HCT116 (cell line): ENCODE measurements at regions not wholly inside any gene's neighbourhood (a gene's known extent, or its start where the extent isn't known, plus 50 kb on each side); places are given as distances from the start of the nearest gene placed in this dataset.

Source experiments
- ATAC-seq: fragments of 200-7000 bp; cut with Tn5 transposase; 2 replicates; pipeline ENCODE4 v1.9.1; 2020; ENCODE audit warnings: mild to moderate bottlenecking, moderate library complexity
- BruUV-seq: library from RNA; stranded (reverse); fragments of 400-500 nt; replicated peaks from 2 replicates; lab custom pipeline; 2021; lab: Mats Ljungman, UMichigan
- CTCF ChIA-PET: fragments of 300-600 bp; sonication (Branson Sonifier 250); formaldehyde crosslinking; loops from one replicate; lab custom pipeline; 2021; ENCODE audit warnings: antibody characterized with exemption; lab: Charles Lee
- POLR2A ChIA-PET: fragments of 300-600, 350-600 bp; sonication (Branson Sonifier 250); formaldehyde crosslinking; loops from one replicate; lab custom pipeline; 2021; ENCODE audit warnings: antibody characterized with exemption; lab: Charles Lee
- RAD21 ChIA-PET, 2 experiments: fragments of 300-600 bp; sonication (Branson Sonifier 250); formaldehyde crosslinking; loops; one replicate each; lab custom pipeline; 2023; ENCODE audit warnings: low total read pairs in 2 of 2; ENCODE audit not compliant: uncharacterized antibody in 2 of 2, unreplicated experiment in 2 of 2, low non-redundant PET in 1 of 2; lab: Charles Lee
- DNase-seq: peaks from one replicate; pipeline ENCODE4 v3.0.0-alpha.2; 2010; ENCODE audit warnings: low read depth, low spot score
- H2AFZ ChIP-seq: fragments of 200-600 bp; shearing (Covaris generic), sonication (generic); 2 replicates; pipeline ENCODE4 v1.6.1; 2017; ENCODE audit warnings: low read depth, mixed run types, mixed read lengths, antibody characterized with exemption, low read length; ENCODE audit not compliant: poor library complexity, severe bottlenecking
- H3K27ac ChIP-seq: 2 replicates; pipeline ENCODE4 v1.5.1; 2012; ENCODE audit warnings: low read depth, low read length
- H3K27me3 ChIP-seq: fragments of 200-600 bp; sonication (generic); 2 replicates; pipeline ENCODE4 v1.6.1; 2016; ENCODE audit warnings: mixed run types, low read length, mixed read lengths; ENCODE audit not compliant: insufficient read depth
- H3K36me3 ChIP-seq, 2 experiments: fragments of 200-500 bp in 1 of 2; fragments of 200-600 bp in 1 of 2; sonication (Bioruptor generic) in 1 of 2; sonication (generic) in 1 of 2; 2 replicates each; pipeline versions ENCODE4 v1.5.1 to v1.6.1; 2014 to 2016; ENCODE audit warnings: low read length in 2 of 2, inconsistent platforms in 1 of 2, mixed read lengths in 1 of 2, mixed run types in 1 of 2; ENCODE audit not compliant: insufficient read depth in 2 of 2, control insufficient read depth in 1 of 2
- H3K4me1 ChIP-seq, 2 experiments: fragments of 200-600 bp in 1 of 2; sonication (generic) in 1 of 2; 2 replicates each; pipeline versions ENCODE4 v1.5.1 to v1.6.1; 2012 to 2017; ENCODE audit warnings: low read length in 2 of 2, inconsistent platforms in 1 of 2, mild to moderate bottlenecking in 1 of 2, mixed read lengths in 1 of 2, mixed run types in 1 of 2, moderate library complexity in 1 of 2; ENCODE audit not compliant: insufficient read depth in 2 of 2, control insufficient read depth in 1 of 2
- H3K4me2 ChIP-seq: fragments of 200-600 bp; sonication (generic); 2 replicates; pipeline ENCODE4 v1.6.1; 2017; ENCODE audit warnings: mixed run types, low read length, mixed read lengths
- H3K4me3 ChIP-seq, 2 experiments: fragments of 200-600 bp in 1 of 2; sonication (generic) in 1 of 2; replicated peaks in 1 of 2; 2 replicates each; pipeline ENCODE4 v1.5.1; 2011 to 2016; ENCODE audit warnings: low read length in 2 of 2, control low read depth in 1 of 2, low read depth in 1 of 2, mild to moderate bottlenecking in 1 of 2, mixed read lengths in 1 of 2, mixed run types in 1 of 2
- H3K79me2 ChIP-seq: fragments of 200-600 bp; sonication (generic); 2 replicates; pipeline ENCODE4 v1.6.1; 2017; ENCODE audit warnings: mild to moderate bottlenecking, mixed run types, low read length, moderate library complexity, mixed read lengths; ENCODE audit not compliant: insufficient read depth
- H3K9ac ChIP-seq: fragments of 200-600 bp; sonication (generic); 2 replicates; pipeline ENCODE4 v1.6.1; 2016; ENCODE audit warnings: low read length, mixed read lengths
- H3K9me2 ChIP-seq: fragments of 200-600 bp; sonication (generic), shearing (Covaris generic); 2 replicates; pipeline ENCODE4 v1.6.1; 2017; ENCODE audit warnings: mixed run types, mild to moderate bottlenecking, moderate library complexity; ENCODE audit not compliant: insufficient read depth
- H3K9me3 ChIP-seq, 2 experiments: fragments of 200-500 bp in 1 of 2; fragments of 200-600 bp in 1 of 2; sonication (Bioruptor generic) in 1 of 2; sonication (generic) in 1 of 2; 2 replicates each; pipeline ENCODE4 v1.6.1; 2014 to 2017; ENCODE audit warnings: low read length in 2 of 2, mixed read lengths in 2 of 2, inconsistent platforms in 1 of 2, low read depth in 1 of 2, mild to moderate bottlenecking in 1 of 2, mixed run types in 1 of 2, moderate library complexity in 1 of 2; ENCODE audit not compliant: control insufficient read depth in 1 of 2, insufficient read depth in 1 of 2
- H4K20me1 ChIP-seq: fragments of 200-600 bp; sonication (generic), shearing (Covaris generic); 2 replicates; pipeline ENCODE4 v1.6.1; 2017; ENCODE audit warnings: mixed run types, mild to moderate bottlenecking, moderate library complexity; ENCODE audit not compliant: insufficient read depth
- CEBPB ChIP-seq: IDR thresholded peaks from 2 replicates; pipeline ENCODE4 v1.6.1; 2012; ENCODE audit warnings: low read depth
- CTCF ChIP-seq, 3 experiments: fragments of 200-600 bp in 1 of 3; sonication (generic) in 1 of 3; IDR thresholded peaks in 2 of 3; conservative IDR thresholded peaks in 1 of 3; 2 replicates each; pipeline ENCODE4 v1.5.1; 2012 to 2017; ENCODE audit warnings: low read depth in 2 of 3, low read length in 2 of 3, antibody characterized with exemption in 1 of 3, borderline replicate concordance in 1 of 3, control low read depth in 1 of 3, mild to moderate bottlenecking in 1 of 3, mixed read lengths in 1 of 3, mixed run types in 1 of 3, moderate library complexity in 1 of 3; ENCODE audit not compliant: insufficient read depth in 1 of 3
- EGR1 ChIP-seq: IDR thresholded peaks from 2 replicates; pipeline ENCODE4 v1.6.1; 2012; ENCODE audit warnings: low read depth
- ELF1 ChIP-seq: IDR thresholded peaks from 2 replicates; pipeline ENCODE4 v1.6.1; 2012; ENCODE audit warnings: low read depth, borderline replicate concordance
- EZH2 ChIP-seq: fragments of 200-600 bp; sonication (generic); IDR thresholded peaks from 2 replicates; pipeline ENCODE4 v1.6.1; 2017; ENCODE audit warnings: antibody characterized with exemption, mixed run types
- EZH2phosphoT487 ChIP-seq: fragments of 200-600 bp; IDR thresholded peaks from 2 replicates; pipeline ENCODE4 v1.6.1; 2018; ENCODE audit warnings: antibody characterized with exemption, borderline replicate concordance
- JUND ChIP-seq: IDR thresholded peaks from 2 replicates; pipeline ENCODE4 v1.6.1; 2012
- POLR2A ChIP-seq: IDR thresholded peaks from 2 replicates; pipeline ENCODE4 v1.7.0; 2011; ENCODE audit warnings: borderline replicate concordance; ENCODE audit not compliant: insufficient read depth, insufficient read length; ENCODE audit errors: extremely low read depth
- RAD21 ChIP-seq: IDR thresholded peaks from 2 replicates; pipeline ENCODE4 v1.6.1; 2012; ENCODE audit warnings: low read depth, mild to moderate bottlenecking
- REST ChIP-seq: IDR thresholded peaks from 2 replicates; pipeline ENCODE4 v1.6.1; 2012; ENCODE audit warnings: low read depth
- SIN3A ChIP-seq: IDR thresholded peaks from 2 replicates; pipeline ENCODE4 v1.6.1; 2012; ENCODE audit warnings: low read depth
- SP1 ChIP-seq: IDR thresholded peaks from 2 replicates; pipeline ENCODE4 v1.6.1; 2012; ENCODE audit warnings: low read depth
- SRF ChIP-seq: IDR thresholded peaks from 2 replicates; pipeline ENCODE4 v1.6.1; 2012; ENCODE audit warnings: low read depth
- TCF7L2 ChIP-seq: IDR thresholded peaks from 2 replicates; pipeline ENCODE4 v1.7.0; 2011; ENCODE audit warnings: borderline replicate concordance, inconsistent platforms; ENCODE audit not compliant: insufficient read depth, insufficient read length; ENCODE audit errors: extremely low read depth
- YY1 ChIP-seq: IDR thresholded peaks from 2 replicates; pipeline ENCODE4 v1.6.1; 2011; ENCODE audit warnings: low read length, low read depth, moderate library complexity, mild to moderate bottlenecking; ENCODE audit not compliant: insufficient replicate concordance; ENCODE audit errors: extremely low read depth
- intact Hi-C: fragments of 100-400 bp; cut with micrococcal nuclease; formaldehyde crosslinking; loops from 2 replicates; pipeline ENCODE4 v1.10.0; 2022
- TF ChIP-seq, protein P1 (sequence below): IDR thresholded peaks from 2 replicates; pipeline ENCODE4 v1.6.1; 2011; ENCODE audit warnings: mild to moderate bottlenecking, low read length, moderate library complexity; ENCODE audit not compliant: insufficient replicate concordance; ENCODE audit errors: extremely low read depth
- TF ChIP-seq, protein P2 (sequence below): IDR thresholded peaks from 2 replicates; pipeline ENCODE4 v1.6.1; 2012

DNA sequence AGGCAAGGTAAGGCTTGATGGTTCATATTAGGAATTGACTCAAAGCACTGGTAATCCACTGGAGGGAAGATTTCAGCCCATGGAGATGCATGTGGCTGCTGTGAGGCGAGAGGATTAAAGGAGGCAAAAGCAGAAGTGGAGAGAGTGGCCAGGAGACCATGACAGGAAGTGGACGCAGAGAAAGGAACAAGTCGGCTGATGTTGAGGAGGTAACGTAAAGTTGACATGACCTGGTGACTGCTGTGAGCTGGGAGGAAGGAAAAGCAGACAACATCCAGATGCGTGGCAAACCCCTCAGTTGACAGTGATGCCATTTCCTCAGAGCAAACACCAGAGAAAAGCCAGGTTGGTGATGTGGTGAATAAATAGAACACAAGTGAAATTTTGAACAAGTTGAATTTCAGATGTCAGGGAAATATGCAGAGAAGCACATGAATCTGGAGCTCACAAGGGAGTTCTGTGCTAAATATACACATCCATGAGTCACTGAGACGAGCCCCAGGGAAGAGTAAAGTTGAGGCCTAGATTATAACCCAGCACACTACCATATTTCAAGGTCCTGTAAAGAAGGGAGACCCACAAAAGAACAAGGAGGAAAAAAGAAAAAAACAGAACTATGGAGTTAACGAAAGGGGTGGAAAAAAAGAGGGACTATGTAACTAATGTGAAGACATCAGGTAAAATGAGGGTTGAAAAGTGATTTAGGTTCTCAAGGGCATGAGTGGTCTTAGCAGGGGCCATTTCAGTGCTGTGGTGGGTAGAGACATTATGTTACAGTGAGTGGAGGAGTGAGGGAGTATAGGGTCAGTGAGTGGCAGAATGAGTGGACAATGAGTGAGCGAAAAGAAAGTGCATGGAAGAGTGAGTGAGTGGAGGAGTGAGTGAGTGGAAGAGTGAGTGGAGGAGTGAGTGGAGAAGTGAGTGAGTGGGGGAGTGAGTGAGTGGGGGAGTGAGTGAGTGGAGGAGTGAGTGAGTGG, 61.6 kb upstream of the GZMB start:
- Histone ChIP-seq H2AFZ (no peak overlapping the region), H3K4me1 (no peaks in the 10 kb centered on the region), H3K4me2 (no peak overlapping the region), H3K4me3 (no peak overlapping the region), H4K20me1 (no peaks in the 10 kb centered on the region), H3K27me3 (no peaks in the 10 kb centered on the region), H3K9me3 (peaks cover 0 to 9% of the 10 kb centered on the region in 2 experiments; a peak in 1 of 4 replicates), H3K27ac (no peak overlapping the region), H3K9me2 (no peaks in the 10 kb centered on the region), H3K79me2 (no peaks in the 10 kb centered on the region), H3K9ac (no peak overlapping the region), H3K36me3 (no peaks in the 10 kb centered on the region)
- TF ChIP-seq EGR1 (no peak), ELF1 (no peak), SIN3A (no peak), POLR2A (no peak), RAD21 (no peak), EZH2 (no peak), REST (no peak), SP1 (no peak), TCF7L2 (no peak), YY1 (no peak), SRF (no peak), CTCF (IDR thresholded peaks at IDR 0.05 in 2 of 3, conservative IDR thresholded peaks at IDR 0.05 in 1 of 3; ENCODE audit: borderline replicate concordance in 1 of 3, insufficient read depth in 1 of 3, low read depth in 2 of 3, low read length in 2 of 3) (no peak), CEBPB (no peak), JUND (no peak), EZH2phosphoT487 (no peak)
- TF ChIP-seq, protein P1, sequence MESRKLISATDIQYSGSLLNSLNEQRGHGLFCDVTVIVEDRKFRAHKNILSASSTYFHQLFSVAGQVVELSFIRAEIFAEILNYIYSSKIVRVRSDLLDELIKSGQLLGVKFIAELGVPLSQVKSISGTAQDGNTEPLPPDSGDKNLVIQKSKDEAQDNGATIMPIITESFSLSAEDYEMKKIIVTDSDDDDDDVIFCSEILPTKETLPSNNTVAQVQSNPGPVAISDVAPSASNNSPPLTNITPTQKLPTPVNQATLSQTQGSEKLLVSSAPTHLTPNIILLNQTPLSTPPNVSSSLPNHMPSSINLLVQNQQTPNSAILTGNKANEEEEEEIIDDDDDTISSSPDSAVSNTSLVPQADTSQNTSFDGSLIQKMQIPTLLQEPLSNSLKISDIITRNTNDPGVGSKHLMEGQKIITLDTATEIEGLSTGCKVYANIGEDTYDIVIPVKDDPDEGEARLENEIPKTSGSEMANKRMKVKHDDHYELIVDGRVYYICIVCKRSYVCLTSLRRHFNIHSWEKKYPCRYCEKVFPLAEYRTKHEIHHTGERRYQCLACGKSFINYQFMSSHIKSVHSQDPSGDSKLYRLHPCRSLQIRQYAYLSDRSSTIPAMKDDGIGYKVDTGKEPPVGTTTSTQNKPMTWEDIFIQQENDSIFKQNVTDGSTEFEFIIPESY = no peak
- TF ChIP-seq, protein P2, sequence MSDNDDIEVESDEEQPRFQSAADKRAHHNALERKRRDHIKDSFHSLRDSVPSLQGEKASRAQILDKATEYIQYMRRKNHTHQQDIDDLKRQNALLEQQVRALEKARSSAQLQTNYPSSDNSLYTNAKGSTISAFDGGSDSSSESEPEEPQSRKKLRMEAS = no peak
- ChIA-PET POLR2A (no interaction called here), CTCF (no interaction called here), RAD21 (no interaction called here)
- ATAC-seq (no peak), DNase-seq (no peak)
- BruUV-seq = no TSS peak
- intact Hi-C loops = no loop called here
